GM12873 (cell line): ENCODE measurements at regions not wholly inside any gene's neighbourhood (a gene's known extent, or its start where the extent isn't known, plus 50 kb on each side); places are given as distances from the start of the nearest gene placed in this dataset.
A peak's percentile ranks its signal among the peaks of the same experiment; 100 is the strongest.

Source experiments
- TF ChIP-seq, protein P1 (sequence below): IDR thresholded peaks from 2 replicates; pipeline ENCODE4 v1.5.1; 2012; ENCODE audit warnings: low read depth, mild to moderate bottlenecking, moderate library complexity, low read length, control low read depth; ENCODE audit not compliant: insufficient read depth; ENCODE audit errors: missing control alignments

DNA sequence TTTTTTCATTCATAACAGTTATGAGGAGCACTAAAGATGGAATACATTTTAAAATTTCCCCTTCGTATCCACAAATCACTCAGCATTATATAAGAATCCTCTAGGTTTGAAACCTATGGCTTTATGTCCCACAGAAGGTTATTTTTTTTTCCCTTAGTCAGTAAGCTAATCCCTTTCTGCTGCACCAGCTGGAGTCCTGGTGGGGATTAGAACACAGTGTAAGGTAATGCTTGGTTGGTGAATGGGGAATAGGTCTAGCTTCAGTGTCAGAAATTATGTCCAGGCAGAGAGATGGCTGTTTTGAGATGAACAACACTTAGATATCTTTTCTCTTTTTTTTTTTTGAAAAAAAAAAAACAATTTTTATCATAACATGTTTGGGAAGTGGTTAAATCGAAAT, 116.6 kb downstream of the RASGEF1B start:
- TF ChIP-seq, protein P1, sequence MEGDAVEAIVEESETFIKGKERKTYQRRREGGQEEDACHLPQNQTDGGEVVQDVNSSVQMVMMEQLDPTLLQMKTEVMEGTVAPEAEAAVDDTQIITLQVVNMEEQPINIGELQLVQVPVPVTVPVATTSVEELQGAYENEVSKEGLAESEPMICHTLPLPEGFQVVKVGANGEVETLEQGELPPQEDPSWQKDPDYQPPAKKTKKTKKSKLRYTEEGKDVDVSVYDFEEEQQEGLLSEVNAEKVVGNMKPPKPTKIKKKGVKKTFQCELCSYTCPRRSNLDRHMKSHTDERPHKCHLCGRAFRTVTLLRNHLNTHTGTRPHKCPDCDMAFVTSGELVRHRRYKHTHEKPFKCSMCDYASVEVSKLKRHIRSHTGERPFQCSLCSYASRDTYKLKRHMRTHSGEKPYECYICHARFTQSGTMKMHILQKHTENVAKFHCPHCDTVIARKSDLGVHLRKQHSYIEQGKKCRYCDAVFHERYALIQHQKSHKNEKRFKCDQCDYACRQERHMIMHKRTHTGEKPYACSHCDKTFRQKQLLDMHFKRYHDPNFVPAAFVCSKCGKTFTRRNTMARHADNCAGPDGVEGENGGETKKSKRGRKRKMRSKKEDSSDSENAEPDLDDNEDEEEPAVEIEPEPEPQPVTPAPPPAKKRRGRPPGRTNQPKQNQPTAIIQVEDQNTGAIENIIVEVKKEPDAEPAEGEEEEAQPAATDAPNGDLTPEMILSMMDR: no peak

DNA sequence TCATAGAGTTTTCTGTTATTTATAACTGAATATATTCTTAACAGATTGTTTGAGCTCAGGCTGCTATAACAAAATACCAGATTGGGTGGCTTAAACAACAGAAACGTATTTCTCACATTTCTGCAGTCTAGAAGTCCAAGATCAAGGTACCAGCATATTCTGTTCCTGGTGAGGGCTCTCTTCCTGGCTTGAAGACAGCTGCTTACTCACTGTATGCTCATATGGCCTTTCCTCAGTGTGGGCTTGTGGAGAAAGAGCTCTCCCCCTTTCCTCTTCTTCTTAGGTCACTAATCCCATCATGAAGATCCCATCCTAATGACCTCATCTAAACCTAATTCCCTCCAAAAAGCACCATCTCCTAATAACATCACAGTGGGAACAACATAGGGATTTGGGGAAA, 117.8 kb downstream of the RASGEF1B start:
- TF ChIP-seq, protein P1: no peak

DNA sequence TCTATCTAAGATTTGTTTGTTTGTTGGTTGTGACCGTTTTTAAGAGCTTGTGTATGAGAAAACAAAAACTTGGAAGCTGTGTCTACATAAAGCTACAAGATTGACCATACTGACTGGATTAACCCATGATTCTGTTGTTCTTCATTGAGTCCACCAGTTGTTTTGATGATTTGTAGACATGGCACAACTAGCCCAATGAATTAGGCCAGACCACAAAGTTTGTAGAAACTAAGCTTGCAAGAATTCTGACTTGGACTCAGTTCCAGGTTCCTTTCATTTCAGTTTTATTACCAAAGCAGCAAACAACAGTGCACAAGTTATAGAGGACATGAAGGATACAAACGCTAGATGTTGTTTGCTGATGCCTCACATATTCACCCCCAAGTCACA, 119.3 kb downstream of the RASGEF1B start:
- TF ChIP-seq, protein P1: no peak

DNA sequence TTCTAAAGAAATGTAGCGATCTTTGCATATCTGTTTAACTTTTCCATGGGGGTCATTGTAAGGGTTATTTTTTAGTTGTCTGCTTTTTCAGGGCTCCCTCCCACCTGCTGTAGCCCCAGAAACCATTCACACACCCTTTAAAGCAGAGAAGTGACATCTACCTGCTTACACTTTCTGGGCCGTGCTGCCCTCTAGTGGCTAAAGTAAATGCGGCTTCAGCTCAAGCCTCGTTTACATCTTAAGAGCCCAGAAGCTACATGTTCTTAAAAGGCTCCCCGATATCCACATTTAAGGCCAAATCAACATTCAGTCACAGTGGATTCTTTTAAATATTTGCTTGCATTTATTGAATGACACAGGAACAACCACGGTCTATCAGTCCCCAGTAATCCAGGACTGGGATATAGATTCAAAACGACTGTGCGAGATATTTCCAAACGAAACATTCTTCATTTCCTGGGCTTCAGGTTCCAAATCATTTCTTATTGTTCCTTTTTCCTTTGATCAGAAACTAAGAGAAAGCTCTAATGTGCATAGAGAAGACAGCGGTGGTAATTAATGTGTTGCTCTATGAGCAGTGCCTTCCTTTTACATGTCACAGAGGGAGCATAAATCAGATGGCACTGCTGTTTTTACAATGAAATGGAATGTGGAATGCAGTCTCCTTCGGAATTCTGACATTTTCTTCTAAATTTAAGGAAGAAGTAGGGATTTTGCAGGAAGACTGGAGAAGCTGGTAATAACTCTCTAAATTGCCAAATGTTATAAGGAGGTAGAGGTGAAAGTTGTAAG, 119.9 kb downstream of the RASGEF1B start:
- TF ChIP-seq, protein P1: peak; percentile 92

DNA sequence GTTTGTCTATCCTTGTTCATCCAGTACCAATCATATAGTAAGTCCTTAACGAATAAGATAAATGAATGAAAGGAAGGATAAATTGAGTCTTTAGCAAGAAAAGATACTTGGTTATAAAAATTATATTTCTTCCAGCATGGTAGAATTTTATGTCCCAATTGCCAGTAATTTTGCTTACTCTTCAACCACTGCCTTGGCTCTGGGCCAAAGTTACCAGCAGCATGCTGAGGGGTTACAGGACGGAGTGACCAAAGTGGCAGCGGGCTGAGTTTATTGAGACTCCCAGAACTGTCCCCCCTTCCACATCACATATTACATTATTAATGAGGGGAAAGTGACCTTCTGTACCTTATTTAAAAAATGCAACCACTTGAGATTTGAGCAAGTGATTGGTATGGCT, 121.7 kb downstream of the RASGEF1B start:
- TF ChIP-seq, protein P1: no peak

DNA sequence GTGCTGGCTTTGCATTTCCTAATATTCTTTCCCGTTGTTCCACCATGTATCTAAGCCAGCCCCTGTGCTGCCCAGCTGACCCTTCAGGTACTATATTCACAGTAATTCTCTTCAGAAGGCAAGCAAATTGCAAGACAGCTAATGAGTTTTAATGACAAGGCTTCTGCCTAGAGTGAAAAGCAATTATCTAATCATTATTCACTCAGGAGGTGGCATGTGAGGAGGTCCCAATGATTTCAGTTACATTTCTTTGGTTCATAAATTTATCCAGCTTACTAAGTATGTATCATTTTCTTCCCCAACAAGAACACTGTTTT, 123.0 kb downstream of the RASGEF1B start:
- TF ChIP-seq, protein P1: no peak

DNA sequence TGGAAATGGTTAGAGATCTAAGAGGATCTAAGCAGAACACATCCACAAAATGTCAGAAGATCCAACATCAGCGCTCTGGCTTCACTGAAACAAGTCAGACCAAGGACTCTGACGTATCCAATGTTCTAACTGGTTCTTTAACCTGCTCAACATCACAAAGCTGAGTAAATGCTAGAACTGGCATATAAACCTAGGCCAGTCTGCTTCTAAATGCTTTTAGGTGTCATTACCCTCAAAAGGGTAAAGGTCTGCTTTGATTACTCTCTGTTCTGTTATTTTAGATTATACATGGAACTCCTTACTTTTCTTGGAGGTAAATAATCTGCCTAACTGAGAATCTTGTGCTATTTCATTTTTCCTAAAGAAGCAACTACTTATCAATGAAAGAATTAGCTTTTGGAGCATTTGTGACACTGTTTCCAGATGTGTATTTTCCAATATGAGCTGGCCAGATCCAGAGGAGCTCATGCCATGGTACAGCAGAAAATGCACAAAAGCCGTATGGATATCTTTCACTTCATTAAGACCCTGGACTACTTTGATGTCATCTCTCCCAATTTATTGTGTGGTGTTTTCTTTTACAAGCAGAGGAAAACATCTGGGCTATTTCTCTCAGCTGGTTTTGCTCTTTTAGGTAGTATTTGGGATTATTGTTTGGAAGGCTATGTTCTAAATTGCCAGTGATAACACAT, 123.5 kb downstream of the RASGEF1B start:
- TF ChIP-seq, protein P1: no peak
